Vagina (tissue), 2 donors: ENCODE measurements at regions not wholly inside any gene's neighbourhood (a gene's known extent, or its start where the extent isn't known, plus 50 kb on each side); places are given as distances from the start of the nearest gene placed in this dataset.
"Not testable (repeated sequence)": the region's sequence is repeated elsewhere in the genome, so short reads cannot be mapped to it uniquely, and the experiment has no call there.

Source experiments
- DNase-seq, 2 donors: peaks; one replicate each; pipeline ENCODE4 v3.0.0-alpha.2; 2017; ENCODE audit errors: extremely low spot score in 2 of 2
- H3K27ac ChIP-seq: fragments of 200-600 bp; sonication (generic); one replicate; pipeline ENCODE4 v1.5.1; 2019
- H3K27me3 ChIP-seq: fragments of 200-600 bp; sonication (generic); one replicate; pipeline ENCODE4 v1.5.1; 2019
- H3K36me3 ChIP-seq, 2 donors: fragments of 200-600 bp; sonication (generic); one replicate each; pipeline ENCODE4 v1.5.1; 2017 to 2019
- H3K4me1 ChIP-seq: fragments of 200-600 bp; sonication (generic); one replicate; pipeline ENCODE4 v1.5.1; 2019
- H3K4me3 ChIP-seq, 2 donors: fragments of 200-600 bp; sonication (generic); 1 replicate in 1 of 2; 2 replicates in 1 of 2; pipeline ENCODE4 v1.5.1; 2016 to 2019
- H3K9me3 ChIP-seq: fragments of 200-600 bp; sonication (generic); one replicate; pipeline ENCODE4 v1.5.1; 2019
- CTCF ChIP-seq, 3 experiments: fragments of 450-650 bp in 2 of 3; fragments of 200-600 bp in 1 of 3; sonication (generic) in 1 of 3; IDR thresholded peaks; one replicate each; pipeline ENCODE4 v1.5.1; 2017 to 2019; ENCODE audit warnings: antibody characterized with exemption in 3 of 3, mild to moderate bottlenecking in 2 of 3, moderate library complexity in 2 of 3
- POLR2A ChIP-seq, 2 donors: fragments of 450-650 bp; IDR thresholded peaks; one replicate each; pipeline ENCODE4 v1.6.1; 2017; ENCODE audit warnings: antibody characterized with exemption in 2 of 2, mild to moderate bottlenecking in 2 of 2, moderate library complexity in 2 of 2
- POLR2AphosphoS5 ChIP-seq, 2 donors: sonication (generic); formaldehyde crosslinking; IDR thresholded peaks; one replicate each; pipeline ENCODE4 v1.9.0; 2017; ENCODE audit warnings: antibody characterized with exemption in 2 of 2, mild to moderate bottlenecking in 2 of 2, low read depth in 1 of 2; ENCODE audit not compliant: insufficient read depth in 1 of 2
- intact Hi-C: fragments of 100-400 bp; cut with DNase I; formaldehyde crosslinking; loops from one replicate; pipeline ENCODE4 v1.15.1; 2023

DNA sequence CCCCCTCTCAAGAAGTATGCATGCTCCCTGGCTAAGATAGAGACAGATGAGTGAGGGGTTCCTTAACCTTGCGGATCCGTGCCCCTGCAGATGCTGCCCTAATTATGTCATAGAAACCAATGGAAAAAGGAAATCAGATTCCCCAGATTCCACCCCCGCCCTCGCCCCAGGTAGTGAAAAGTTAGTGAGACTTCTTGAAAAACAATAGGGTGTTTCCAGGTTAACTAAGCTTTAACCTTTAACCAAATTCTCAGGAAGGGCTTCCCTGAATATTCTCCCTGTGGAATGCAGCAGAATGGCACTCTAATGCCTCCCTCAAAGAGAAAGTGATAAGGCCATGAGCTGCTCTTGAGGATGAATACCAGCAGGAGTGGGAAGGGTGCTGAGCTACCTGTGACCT, 116.0 kb upstream of the RANBP3L start:
- H3K36me3 ChIP-seq = no peaks in the 10 kb centered on the region
- no peak overlapping the region for H3K4me3 ChIP-seq
- peaks cover 8% of the 10 kb centered on the region for H3K4me1 ChIP-seq
- TF ChIP-seq POLR2A (IDR thresholded peaks at IDR 0.05) = no peak
- TF ChIP-seq POLR2AphosphoS5 (IDR thresholded peaks at IDR 0.05; ENCODE audit: insufficient read depth in 1 of 2, low read depth in 1 of 2) = no peak
- TF ChIP-seq CTCF (IDR thresholded peaks at IDR 0.05) = no peak
- H3K27ac ChIP-seq = no peak overlapping the region
- DNase-seq = no peak
- intact Hi-C loops = no loop called here
- no peaks in the 10 kb centered on the region for H3K9me3 ChIP-seq
- no peaks in the 10 kb centered on the region for H3K27me3 ChIP-seq

GRCh38 chr5:36418152-36418979, 116.7 kb upstream of the RANBP3L start:
- TF ChIP-seq POLR2A (IDR thresholded peaks at IDR 0.05) (no peak), POLR2AphosphoS5 (IDR thresholded peaks at IDR 0.05; ENCODE audit: insufficient read depth in 1 of 2, low read depth in 1 of 2) (peak in 1 of 2 donors; percentile 30)
- no peak for DNase-seq
- intact Hi-C loops = no loop called here
- Histone ChIP-seq H3K27ac (no peak overlapping the region), H3K36me3 (no peaks in the 10 kb centered on the region), H3K4me3 (no peak overlapping the region), H3K4me1 (peaks cover 8% of the 10 kb centered on the region), H3K27me3 (no peaks in the 10 kb centered on the region), H3K9me3 (no peaks in the 10 kb centered on the region)

GRCh38 chr5:36421256-36421655, 119.6 kb upstream of the RANBP3L start:
- no peaks in the 10 kb centered on the region for H3K36me3 ChIP-seq
- H3K9me3 ChIP-seq = no peaks in the 10 kb centered on the region
- TF ChIP-seq POLR2AphosphoS5 (IDR thresholded peaks at IDR 0.05; ENCODE audit: insufficient read depth in 1 of 2, low read depth in 1 of 2) = no peak
- no peak for TF ChIP-seq CTCF (IDR thresholded peaks at IDR 0.05)
- TF ChIP-seq POLR2A (IDR thresholded peaks at IDR 0.05) = no peak
- H3K27me3 ChIP-seq = no peaks in the 10 kb centered on the region
- no peak overlapping the region for H3K4me3 ChIP-seq
- intact Hi-C loops = no loop called here
- peaks cover 8% of the 10 kb centered on the region for H3K4me1 ChIP-seq
- DNase-seq = no peak
- no peak overlapping the region for H3K27ac ChIP-seq

- intact Hi-C loops = no loop called here
- H3K27me3 ChIP-seq = no peaks in the 10 kb centered on the region
- TF ChIP-seq CTCF (IDR thresholded peaks at IDR 0.05) = no peak
- TF ChIP-seq POLR2A (IDR thresholded peaks at IDR 0.05) = no peak
- TF ChIP-seq POLR2AphosphoS5 (IDR thresholded peaks at IDR 0.05; ENCODE audit: insufficient read depth in 1 of 2, low read depth in 1 of 2) = no peak
- peaks cover 8% of the 10 kb centered on the region for H3K4me1 ChIP-seq
- DNase-seq = no peak
- H3K4me3 ChIP-seq = no peak overlapping the region
- no peak overlapping the region for H3K27ac ChIP-seq
- H3K9me3 ChIP-seq = no peaks in the 10 kb centered on the region
- no peaks in the 10 kb centered on the region for H3K36me3 ChIP-seq
Measured at GRCh38 chr5:36422952-36423351, 121.2 kb upstream of the RANBP3L start.

DNA sequence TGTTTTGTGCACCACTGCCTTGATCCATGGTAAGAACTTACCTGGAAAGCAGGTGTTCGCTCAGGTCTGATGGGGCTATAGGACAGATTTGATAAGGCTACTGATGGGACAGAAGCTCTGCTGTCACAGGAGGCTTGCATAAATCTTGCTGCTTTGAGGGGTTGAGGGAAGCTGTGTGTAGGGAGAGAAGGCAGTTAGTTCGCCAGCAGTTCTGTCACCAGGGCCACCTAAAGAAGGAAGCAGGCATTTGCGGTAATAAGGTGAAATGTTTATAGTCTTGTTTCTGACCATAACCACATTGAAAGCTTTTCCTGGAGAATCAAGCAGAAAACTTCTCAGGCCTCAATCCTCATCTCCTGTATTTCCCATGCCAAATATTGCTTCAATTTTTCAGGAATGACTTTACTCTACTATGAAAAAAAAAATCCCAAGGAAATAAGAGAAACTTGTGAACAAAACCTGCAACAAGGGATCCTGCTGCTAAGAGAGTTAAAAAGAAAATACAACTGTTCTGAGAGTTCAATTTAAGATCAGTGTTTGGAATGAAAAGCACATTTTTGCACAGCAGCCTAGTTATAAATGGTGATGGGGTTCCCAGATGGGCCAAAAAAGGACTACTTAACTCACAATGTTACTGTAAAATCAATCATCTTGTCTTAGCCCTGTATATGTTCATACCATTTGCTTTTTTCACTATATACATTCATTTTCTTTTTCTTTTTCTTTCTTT, 122.0 kb upstream of the RANBP3L start:
- Histone ChIP-seq H3K27me3 (no peaks in the 10 kb centered on the region), H3K9me3 (no peaks in the 10 kb centered on the region), H3K4me1 (peaks cover 3% of the 10 kb centered on the region), H3K4me3 (no peak overlapping the region), H3K27ac (no peak overlapping the region), H3K36me3 (no peaks in the 10 kb centered on the region)
- TF ChIP-seq POLR2A (IDR thresholded peaks at IDR 0.05) (no peak), CTCF (IDR thresholded peaks at IDR 0.05) (no peak), POLR2AphosphoS5 (IDR thresholded peaks at IDR 0.05; ENCODE audit: insufficient read depth in 1 of 2, low read depth in 1 of 2) (no peak)
- no peak for DNase-seq
- intact Hi-C loops = no loop called here

DNA sequence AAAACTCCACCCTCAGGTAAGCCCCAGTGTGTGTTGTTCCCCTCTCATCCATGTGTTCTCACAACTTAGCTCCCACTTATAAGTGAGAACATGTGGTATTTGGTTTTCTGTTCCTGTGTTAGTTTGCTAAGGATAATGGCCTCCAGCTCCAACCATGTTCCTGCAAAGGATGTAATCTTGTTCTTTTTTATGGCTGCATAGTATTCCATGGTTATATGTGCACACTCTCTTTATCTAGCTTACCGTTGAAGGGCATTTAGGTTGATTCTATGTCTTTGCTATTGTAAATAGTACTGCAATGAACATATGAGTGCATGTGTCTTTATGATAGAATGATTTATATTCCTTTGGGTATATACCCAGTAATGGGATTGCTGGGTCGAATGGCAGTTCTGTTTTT, 124.4 kb upstream of the RANBP3L start:
- H3K27ac ChIP-seq, H3K4me1 ChIP-seq, DNase-seq, H3K36me3 ChIP-seq, H3K27me3 ChIP-seq, H3K9me3 ChIP-seq, intact Hi-C loops, H3K4me3 ChIP-seq: not testable (repeated sequence)
